DND-41 (cell line): ENCODE measurements at regions not wholly inside any gene's neighbourhood (a gene's known extent, or its start where the extent isn't known, plus 50 kb on each side); places are given as distances from the start of the nearest gene placed in this dataset.

Experiments
- ATAC-seq: fragments of 200-7000 bp; cut with Tn5 transposase; 3 replicates; pipeline ENCODE4 v1.9.1; 2021; ENCODE audit warnings: low read depth; ENCODE audit not compliant: insufficient read depth
- DNase-seq: peaks from one replicate; pipeline ENCODE4 v3.0.0-alpha.2; 2020
- H2AFZ ChIP-seq: 2 replicates; pipeline ENCODE4 v1.6.0; 2012; ENCODE audit warnings: low read depth, low read length
- H3K27ac ChIP-seq: 2 replicates; pipeline ENCODE4 v1.5.1; 2012; ENCODE audit warnings: low read length, inconsistent platforms
- H3K27me3 ChIP-seq: fragments of 200-600 bp; sonication (generic); 2 replicates; pipeline ENCODE4 v1.6.0; 2012; ENCODE audit warnings: low read length, mild to moderate bottlenecking, inconsistent platforms; ENCODE audit not compliant: insufficient read depth, poor library complexity
- H3K36me3 ChIP-seq: 2 replicates; pipeline ENCODE4 v1.5.1; 2012; ENCODE audit warnings: low read length, inconsistent platforms; ENCODE audit not compliant: insufficient read depth
- H3K4me1 ChIP-seq: 2 replicates; pipeline ENCODE4 v1.5.1; 2012; ENCODE audit warnings: mild to moderate bottlenecking, low read length; ENCODE audit not compliant: insufficient read depth
- H3K4me2 ChIP-seq: 2 replicates; pipeline ENCODE4 v1.6.0; 2012; ENCODE audit warnings: mild to moderate bottlenecking, moderate library complexity, low read length, inconsistent platforms; ENCODE audit not compliant: insufficient read depth
- H3K4me3 ChIP-seq, 2 experiments: fragments of 200-600 bp in 1 of 2; shearing (Covaris generic) in 1 of 2; 2 replicates each; pipeline ENCODE4 v1.5.1; 2012 to 2016; ENCODE audit warnings: inconsistent platforms in 2 of 2, low read length in 2 of 2, mild to moderate bottlenecking in 2 of 2, low read depth in 1 of 2, moderate library complexity in 1 of 2
- H3K79me2 ChIP-seq: 2 replicates; pipeline ENCODE4 v1.6.0; 2012; ENCODE audit warnings: low read length, inconsistent platforms; ENCODE audit not compliant: insufficient read depth
- H3K9ac ChIP-seq: 2 replicates; pipeline ENCODE4 v1.6.0; 2012; ENCODE audit warnings: low read depth, mild to moderate bottlenecking, inconsistent platforms, low read length, moderate library complexity
- H3K9me3 ChIP-seq: 2 replicates; pipeline ENCODE4 v1.5.1; 2012; ENCODE audit warnings: low read length, moderate library complexity, mild to moderate bottlenecking, inconsistent platforms; ENCODE audit not compliant: insufficient read depth, severe bottlenecking
- H4K20me1 ChIP-seq: 2 replicates; pipeline ENCODE4 v1.6.0; 2012; ENCODE audit warnings: low read length; ENCODE audit not compliant: insufficient read depth
- CTCF ChIP-seq: IDR thresholded peaks from 2 replicates; pipeline ENCODE4 v1.5.1; 2012; ENCODE audit warnings: borderline replicate concordance, low read length, moderate library complexity, mild to moderate bottlenecking; ENCODE audit not compliant: poor library complexity, severe bottlenecking; ENCODE audit errors: extremely low read depth
- EZH2 ChIP-seq: IDR thresholded peaks from 3 replicates; pipeline ENCODE4 v1.6.1; 2012; ENCODE audit warnings: borderline replicate concordance, low read depth, mild to moderate bottlenecking, moderate library complexity, low read length, inconsistent platforms; ENCODE audit not compliant: severe bottlenecking

GRCh38 chr13:90640976-90641375 lies 706.5 kb upstream of the MIR17HG start:
- Histone ChIP-seq H3K4me1 (no peaks in the 10 kb centered on the region), H4K20me1 (no peaks in the 10 kb centered on the region), H3K36me3 (no peaks in the 10 kb centered on the region), H3K9ac (no peak overlapping the region), H3K4me3 (no peak overlapping the region), H3K79me2 (no peaks in the 10 kb centered on the region), H3K27me3 (no peaks in the 10 kb centered on the region), H3K27ac (no peak overlapping the region), H2AFZ (no peak overlapping the region), H3K9me3 (no peaks in the 10 kb centered on the region), H3K4me2 (no peak overlapping the region)
- TF ChIP-seq EZH2, result no peak
- no peak for TF ChIP-seq CTCF
- DNase-seq (no peak), ATAC-seq (no peak)

GRCh38 chr13:90641884-90642283 lies 705.6 kb upstream of the MIR17HG start:
- no peak overlapping the region for H3K4me2 ChIP-seq
- H3K4me3 ChIP-seq, result no peak overlapping the region
- H3K9me3 ChIP-seq, result no peaks in the 10 kb centered on the region
- no peak overlapping the region for H2AFZ ChIP-seq
- no peaks in the 10 kb centered on the region for H3K36me3 ChIP-seq
- H4K20me1 ChIP-seq, result no peaks in the 10 kb centered on the region
- no peaks in the 10 kb centered on the region for H3K4me1 ChIP-seq
- DNase-seq (no peak), ATAC-seq (no peak)
- no peaks in the 10 kb centered on the region for H3K79me2 ChIP-seq
- no peaks in the 10 kb centered on the region for H3K27me3 ChIP-seq
- no peak for TF ChIP-seq EZH2
- no peak for TF ChIP-seq CTCF
- no peak overlapping the region for H3K27ac ChIP-seq
- H3K9ac ChIP-seq, result no peak overlapping the region

GRCh38 chr13:90645582-90645981 lies 701.9 kb upstream of the MIR17HG start:
- no peaks in the 10 kb centered on the region for H3K27me3 ChIP-seq
- TF ChIP-seq CTCF (no peak), EZH2 (no peak)
- no peak for ATAC-seq

GRCh38 chr13:90648497-90648896 lies 699.0 kb upstream of the MIR17HG start:
- no peaks in the 10 kb centered on the region for H3K79me2 ChIP-seq
- no peak for DNase-seq
- TF ChIP-seq CTCF (no peak), EZH2 (no peak)
- ATAC-seq, result no peak
- H4K20me1 ChIP-seq, result no peaks in the 10 kb centered on the region
- no peaks in the 10 kb centered on the region for H3K4me1 ChIP-seq
- no peak overlapping the region for H3K4me2 ChIP-seq
- H2AFZ ChIP-seq, result no peak overlapping the region
- no peaks in the 10 kb centered on the region for H3K27me3 ChIP-seq
- no peak overlapping the region for H3K4me3 ChIP-seq
- H3K36me3 ChIP-seq, result no peaks in the 10 kb centered on the region
- no peak overlapping the region for H3K9ac ChIP-seq
- peaks cover 4% of the 10 kb centered on the region for H3K9me3 ChIP-seq
- no peak overlapping the region for H3K27ac ChIP-seq

More at GRCh38 chr13:90645582-90645981, 701.9 kb upstream of the MIR17HG start:
- H4K20me1 ChIP-seq, result no peaks in the 10 kb centered on the region
- H3K4me2 ChIP-seq, result no peak overlapping the region
- H3K9ac ChIP-seq, result no peak overlapping the region
- H3K27ac ChIP-seq, result no peak overlapping the region
- no peaks in the 10 kb centered on the region for H3K4me1 ChIP-seq
- no peaks in the 10 kb centered on the region for H3K9me3 ChIP-seq
- H3K79me2 ChIP-seq, result no peaks in the 10 kb centered on the region
- no peak for DNase-seq
- no peak overlapping the region for H3K4me3 ChIP-seq
- no peak overlapping the region for H2AFZ ChIP-seq
- no peaks in the 10 kb centered on the region for H3K36me3 ChIP-seq
